Spleen (tissue), 11 donors: ENCODE measurements at regions not wholly inside any gene's neighbourhood (a gene's known extent, or its start where the extent isn't known, plus 50 kb on each side); places are given as distances from the start of the nearest gene placed in this dataset.

Experiments used
- DNase-seq: peaks from one replicate; pipeline ENCODE4 v3.0.0-alpha.2; 2020
- H3K27ac ChIP-seq, 8 donors: fragments of 200-600 bp; sonication (generic) in 7 of 8; 1 replicate in 4 of 8; 2 replicates in 4 of 8; pipeline versions ENCODE4 v1.5.0 to v1.8.0; 2016 to 2021; ENCODE audit warnings: inconsistent platforms in 4 of 8, mild to moderate bottlenecking in 4 of 8, moderate library complexity in 1 of 8
- H3K27me3 ChIP-seq, 7 donors: fragments of 200-600 bp; sonication (generic) in 6 of 7; replicated peaks in 1 of 7; 1 replicate in 4 of 7; 2 replicates in 3 of 7; pipeline versions ENCODE4 v1.5.0 to v1.8.0; 2016 to 2021; ENCODE audit warnings: inconsistent platforms in 3 of 7, mild to moderate bottlenecking in 1 of 7
- H3K36me3 ChIP-seq, 6 donors: fragments of 200-600 bp; sonication (generic) in 5 of 6; 1 replicate in 4 of 6; 2 replicates in 2 of 6; pipeline versions ENCODE4 v1.5.0 to v1.8.0; 2016 to 2021; ENCODE audit warnings: inconsistent platforms in 2 of 6
- H3K4me1 ChIP-seq, 6 donors: fragments of 200-600 bp; sonication (generic) in 5 of 6; 1 replicate in 3 of 6; 2 replicates in 3 of 6; pipeline versions ENCODE4 v1.5.0 to v1.8.0; 2016 to 2021; ENCODE audit warnings: inconsistent platforms in 3 of 6
- H3K4me3 ChIP-seq, 8 donors: fragments of 200-600 bp; sonication (generic) in 7 of 8; 1 replicate in 4 of 8; 2 replicates in 4 of 8; pipeline versions ENCODE4 v1.5.0 to v1.8.0; 2016 to 2021; ENCODE audit warnings: inconsistent platforms in 4 of 8, mild to moderate bottlenecking in 4 of 8, moderate library complexity in 2 of 8
- H3K9me3 ChIP-seq, 8 donors: fragments of 200-600 bp; sonication (generic) in 7 of 8; 1 replicate in 4 of 8; 2 replicates in 4 of 8; pipeline versions ENCODE4 v1.5.0 to v1.8.0; 2016 to 2021; ENCODE audit warnings: inconsistent platforms in 4 of 8
- POLR2A ChIP-seq, 3 donors: fragments of 450-650 bp; IDR thresholded peaks; one replicate each; pipeline ENCODE4 v1.5.1; 2017; ENCODE audit warnings: antibody characterized with exemption in 3 of 3, mild to moderate bottlenecking in 1 of 3
- POLR2AphosphoS5 ChIP-seq, 3 donors: sonication (generic); formaldehyde crosslinking; IDR thresholded peaks; one replicate each; pipeline ENCODE4 v1.5.1; 2017; ENCODE audit warnings: antibody characterized with exemption in 3 of 3
- WGBS, 5 donors: extraction: QIAGEN DNeasy Blood & Tissue Kit in 3 of 5; methylation state at CpG; one replicate each; pipeline versions ENCODE4 v1.1.5 to v1.1.7; 2013 to 2018; 5-methylcytosine and 5-hydroxymethylcytosine counted together
- intact Hi-C: fragments of 100-400 bp; cut with DNase I; formaldehyde crosslinking; loops from one replicate; pipeline ENCODE4 v1.15.0; 2023; ENCODE audit warnings: low total_unique reads
- TF ChIP-seq, protein P1 (sequence below), 11 experiments: fragments of 200-600 bp in 7 of 11; fragments of 450-650 bp in 4 of 11; sonication (generic) in 4 of 11; IDR thresholded peaks in 8 of 11; conservative IDR thresholded peaks in 3 of 11; 1 replicate in 7 of 11; 2 replicates in 4 of 11; pipeline versions ENCODE4 v1.4.0 to v1.8.0; 2016 to 2021; ENCODE audit warnings: antibody characterized with exemption in 11 of 11, inconsistent platforms in 4 of 11, mild to moderate bottlenecking in 1 of 11
- donor health status: healthy with polysubstance abuse.
- donor health status: DM: no; HTN: no; CAD: no; lungs with moderate emphysema.
- donor health status: DM: no; HTN: no; CAD: no.
- donor health status: Bipolar disorder and iron deficiency.
- donor health status: healthy.
- donor health status: DM: no; HTN: no; CAD: no.
- donor health status: DM: yes; HTN: yes; CAD: no.

DNA sequence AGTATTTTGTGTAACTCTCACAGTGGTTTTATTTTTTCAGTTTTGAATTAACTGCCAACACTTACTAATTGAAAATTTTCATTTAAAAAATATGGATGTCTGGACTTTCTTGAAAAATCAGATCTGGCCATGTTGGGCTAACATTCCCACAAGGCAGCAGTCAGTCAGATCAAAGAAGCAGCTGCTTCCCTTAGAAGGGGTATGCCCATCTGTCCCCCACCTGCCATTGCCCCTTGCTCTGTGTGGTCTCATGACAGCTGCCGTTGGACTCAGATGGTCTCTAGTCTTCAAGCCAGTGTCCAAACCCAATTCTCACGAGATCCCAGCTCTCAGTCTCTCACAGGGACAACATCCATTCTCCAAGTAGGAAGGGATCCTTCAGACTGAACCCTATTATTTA is 212.1 kb upstream of the GHITM start:
- Histone ChIP-seq H3K36me3 (no peaks in the 10 kb centered on the region), H3K9me3 (no peaks in the 10 kb centered on the region), H3K27ac (no peak overlapping the region), H3K4me1 (no peaks in the 10 kb centered on the region), H3K4me3 (no peak overlapping the region), H3K27me3 (peaks cover 0 to 31% (median 0%) of the 10 kb centered on the region in 7 donors)
- TF ChIP-seq POLR2AphosphoS5 (IDR thresholded peaks at IDR 0.05) (no peak), POLR2A (IDR thresholded peaks at IDR 0.05) (no peak)
- TF ChIP-seq, protein P1, sequence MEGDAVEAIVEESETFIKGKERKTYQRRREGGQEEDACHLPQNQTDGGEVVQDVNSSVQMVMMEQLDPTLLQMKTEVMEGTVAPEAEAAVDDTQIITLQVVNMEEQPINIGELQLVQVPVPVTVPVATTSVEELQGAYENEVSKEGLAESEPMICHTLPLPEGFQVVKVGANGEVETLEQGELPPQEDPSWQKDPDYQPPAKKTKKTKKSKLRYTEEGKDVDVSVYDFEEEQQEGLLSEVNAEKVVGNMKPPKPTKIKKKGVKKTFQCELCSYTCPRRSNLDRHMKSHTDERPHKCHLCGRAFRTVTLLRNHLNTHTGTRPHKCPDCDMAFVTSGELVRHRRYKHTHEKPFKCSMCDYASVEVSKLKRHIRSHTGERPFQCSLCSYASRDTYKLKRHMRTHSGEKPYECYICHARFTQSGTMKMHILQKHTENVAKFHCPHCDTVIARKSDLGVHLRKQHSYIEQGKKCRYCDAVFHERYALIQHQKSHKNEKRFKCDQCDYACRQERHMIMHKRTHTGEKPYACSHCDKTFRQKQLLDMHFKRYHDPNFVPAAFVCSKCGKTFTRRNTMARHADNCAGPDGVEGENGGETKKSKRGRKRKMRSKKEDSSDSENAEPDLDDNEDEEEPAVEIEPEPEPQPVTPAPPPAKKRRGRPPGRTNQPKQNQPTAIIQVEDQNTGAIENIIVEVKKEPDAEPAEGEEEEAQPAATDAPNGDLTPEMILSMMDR (IDR thresholded peaks at IDR 0.05 in 8 of 11, conservative IDR thresholded peaks at IDR 0.05 in 3 of 11): no peak
- DNase-seq: no peak
- intact Hi-C loops: no loop called here
- WGBS, 5 donors: 62 to 76% (median 71%) methylated on average over 2 of the region's 2 CpGs

DNA sequence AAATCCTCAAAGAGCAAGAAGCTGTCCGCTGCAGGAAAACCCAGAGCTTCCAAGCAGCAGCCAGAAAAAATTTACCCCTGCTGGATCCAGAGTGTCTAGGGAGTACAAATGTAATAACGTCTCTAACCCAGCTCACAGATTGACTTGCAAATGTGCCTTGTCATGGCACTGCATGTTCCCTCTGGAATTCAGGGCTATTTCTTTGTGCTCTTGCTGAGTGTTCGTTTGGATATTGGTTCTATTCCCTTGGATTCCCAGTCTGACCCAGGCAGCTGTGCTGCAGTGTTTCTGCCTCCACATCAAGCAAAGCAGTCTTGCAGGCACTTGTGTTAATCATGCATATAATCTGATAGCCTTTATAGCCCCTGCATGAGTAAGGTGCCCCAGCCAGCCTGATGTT is 209.9 kb upstream of the GHITM start:
- H3K36me3 ChIP-seq: no peaks in the 10 kb centered on the region
- WGBS, 5 donors: 56 to 64% (median 59%) methylated on average over 3 of the region's 3 CpGs
- intact Hi-C loops: no loop called here

DNA sequence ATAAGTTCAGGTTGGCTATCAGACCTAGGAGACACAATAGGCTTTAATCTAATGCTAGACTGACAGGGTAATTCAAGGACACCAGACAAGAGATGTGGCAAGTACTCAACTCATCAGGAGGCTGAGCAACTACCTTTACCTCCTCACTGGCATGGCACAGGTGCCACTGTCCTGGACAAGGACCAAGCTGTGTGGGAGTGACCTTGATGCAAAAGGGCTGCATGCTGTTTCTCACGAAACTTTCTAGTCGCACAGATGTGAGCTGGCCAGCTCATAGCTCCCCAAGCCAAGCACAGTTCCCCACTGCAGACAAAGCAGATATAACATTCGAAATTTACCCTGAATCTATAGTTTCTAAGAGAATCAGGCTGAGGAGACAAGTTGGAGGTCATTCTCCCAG is 207.6 kb upstream of the GHITM start:
- peaks cover 0 to 5% (median 0%) of the 10 kb centered on the region in 7 donors for H3K27me3 ChIP-seq
- intact Hi-C loops: no loop called here
- H3K36me3 ChIP-seq: no peaks in the 10 kb centered on the region
- TF ChIP-seq POLR2AphosphoS5 (IDR thresholded peaks at IDR 0.05): no peak
- TF ChIP-seq, protein P1 (IDR thresholded peaks at IDR 0.05 in 8 of 11, conservative IDR thresholded peaks at IDR 0.05 in 3 of 11): no peak
- no peak for TF ChIP-seq POLR2A (IDR thresholded peaks at IDR 0.05)
- H3K4me3 ChIP-seq: no peak overlapping the region
- no peak overlapping the region for H3K27ac ChIP-seq
- DNase-seq: no peak
- 40 to 81% (median 74%) methylated on average over 1 to 3 of the region's 3 CpGs for WGBS, 5 donors
- no peaks in the 10 kb centered on the region for H3K9me3 ChIP-seq
- H3K4me1 ChIP-seq: no peaks in the 10 kb centered on the region

More for the DNA sequence above, 209.9 kb upstream of the GHITM start:
- H3K27me3 ChIP-seq: peaks cover 0 to 17% (median 0%) of the 10 kb centered on the region in 7 donors
- H3K27ac ChIP-seq: no peak overlapping the region
- no peak overlapping the region for H3K4me3 ChIP-seq
- DNase-seq: no peak
- TF ChIP-seq POLR2AphosphoS5 (IDR thresholded peaks at IDR 0.05) (no peak), POLR2A (IDR thresholded peaks at IDR 0.05) (no peak)
- TF ChIP-seq, protein P1 (IDR thresholded peaks at IDR 0.05 in 8 of 11, conservative IDR thresholded peaks at IDR 0.05 in 3 of 11): no peak
- no peaks in the 10 kb centered on the region for H3K9me3 ChIP-seq
- no peaks in the 10 kb centered on the region for H3K4me1 ChIP-seq

DNA sequence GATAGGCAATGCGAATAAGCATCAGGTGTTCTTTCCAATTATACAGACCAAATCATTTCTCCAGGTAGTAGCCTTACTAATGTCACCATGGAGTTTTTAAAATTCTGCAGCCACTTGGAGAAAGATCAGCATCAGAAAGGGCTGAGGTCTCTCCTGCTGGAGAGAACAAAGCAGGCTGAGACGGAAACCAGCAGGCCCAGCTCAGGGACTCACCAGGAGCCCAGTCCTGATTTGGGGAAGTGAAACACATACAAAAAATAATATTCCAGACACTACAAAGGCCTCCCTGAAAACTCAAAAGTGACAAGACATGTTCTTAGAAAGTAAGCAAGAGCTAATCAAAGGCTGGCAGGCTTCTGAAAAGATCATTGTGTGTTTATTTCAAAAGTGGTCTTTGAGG is 207.1 kb upstream of the GHITM start:
- DNase-seq: no peak
- WGBS, 5 donors: 83 to 96% (median 91%) methylated on average over 2 of the region's 2 CpGs
- H3K4me1 ChIP-seq: no peaks in the 10 kb centered on the region
- no peaks in the 10 kb centered on the region for H3K36me3 ChIP-seq
- H3K27me3 ChIP-seq: peaks cover 0 to 5% (median 0%) of the 10 kb centered on the region in 7 donors
- H3K4me3 ChIP-seq: no peak overlapping the region
- TF ChIP-seq, protein P1 (IDR thresholded peaks at IDR 0.05 in 8 of 11, conservative IDR thresholded peaks at IDR 0.05 in 3 of 11): no peak
- TF ChIP-seq POLR2A (IDR thresholded peaks at IDR 0.05) (no peak), POLR2AphosphoS5 (IDR thresholded peaks at IDR 0.05) (no peak)
- H3K9me3 ChIP-seq: no peaks in the 10 kb centered on the region
- intact Hi-C loops: no loop called here
- H3K27ac ChIP-seq: no peak overlapping the region
